Endothelial cell of umbilical vein (primary cell): ENCODE measurements at regions not wholly inside any gene's neighbourhood (a gene's known extent, or its start where the extent isn't known, plus 50 kb on each side); places are given as distances from the start of the nearest gene placed in this dataset.

ENCODE experiments used
- BruUV-seq: library from RNA; stranded (reverse); fragments of 400-500 nt; replicated peaks from 2 replicates; lab custom pipeline; 2021; lab: Mats Ljungman, UMichigan
- CTCF ChIA-PET: fragments of 300-600, 350-600 bp; sonication (Branson Sonifier 250); formaldehyde crosslinking; loops from one replicate; lab custom pipeline; 2021; ENCODE audit warnings: antibody characterized with exemption, inconsistent platforms; lab: Charles Lee
- POLR2A ChIA-PET: fragments of 300-600, 350-600 bp; sonication (Branson Sonifier 250); formaldehyde crosslinking; loops from one replicate; lab custom pipeline; 2021; ENCODE audit warnings: antibody characterized with exemption, inconsistent platforms; lab: Charles Lee
- DNase-seq: peaks from one replicate; pipeline ENCODE4 v3.0.0-alpha.2; 2011; ENCODE audit warnings: low read depth, low spot score
- FAIRE-seq: peaks from 2 replicates; lab custom pipeline; 2011; peaks lifted over from hg19 to GRCh38; lab: Jason Lieb, UNC
- H2AFZ ChIP-seq: 2 replicates; pipeline ENCODE4 v1.6.0; 2012; ENCODE audit warnings: low read depth, low read length, control low read depth, inconsistent platforms
- H3K27ac ChIP-seq: 2 replicates; pipeline ENCODE4 v1.5.1; 2011; ENCODE audit warnings: low read depth, mild to moderate bottlenecking, control low read depth, low read length, moderate library complexity; ENCODE audit not compliant: insufficient read depth
- H3K27me3 ChIP-seq, 2 experiments: 2 replicates each; pipeline versions ENCODE4 v1.6.0 to v1.6.1; 2011; ENCODE audit warnings: low read length in 2 of 2, mixed read lengths in 1 of 2; ENCODE audit not compliant: control insufficient read depth in 2 of 2, insufficient read depth in 2 of 2
- H3K36me3 ChIP-seq, 2 experiments: 2 replicates in 1 of 2; 3 replicates in 1 of 2; pipeline ENCODE4 v1.5.1; 2011; ENCODE audit warnings: low read length in 2 of 2, mild to moderate bottlenecking in 1 of 2, moderate library complexity in 1 of 2; ENCODE audit not compliant: control insufficient read depth in 2 of 2, insufficient read depth in 2 of 2; ENCODE audit errors: extremely low read depth in 1 of 2
- H3K4me1 ChIP-seq: 3 replicates; pipeline ENCODE4 v1.5.1; 2011; ENCODE audit warnings: mild to moderate bottlenecking, low read length; ENCODE audit not compliant: control insufficient read depth, insufficient read depth; ENCODE audit errors: extremely low read depth
- H3K4me2 ChIP-seq: 2 replicates; pipeline ENCODE4 v1.6.1; 2011; ENCODE audit warnings: low read length, control low read depth, mixed read lengths; ENCODE audit not compliant: insufficient read depth
- H3K4me3 ChIP-seq, 3 experiments: fragments of 200-600 bp in 1 of 3; sonication (generic), shearing (Covaris generic) in 1 of 3; replicated peaks in 1 of 3; 2 replicates each; pipeline ENCODE4 v1.5.1; 2011 to 2016; ENCODE audit warnings: control low read depth in 3 of 3, low read length in 3 of 3, mild to moderate bottlenecking in 2 of 3, inconsistent platforms in 1 of 3, low read depth in 1 of 3, moderate library complexity in 1 of 3; ENCODE audit not compliant: insufficient read depth in 1 of 3
- H3K79me2 ChIP-seq: 2 replicates; pipeline ENCODE4 v1.6.0; 2012; ENCODE audit warnings: low read length, inconsistent platforms; ENCODE audit not compliant: control insufficient read depth, insufficient read depth
- H3K9ac ChIP-seq: replicated peaks from 2 replicates; pipeline ENCODE3; 2011; ENCODE audit warnings: low read length, control low read depth; ENCODE audit not compliant: insufficient read depth; ENCODE audit errors: extremely low read depth
- H3K9me1 ChIP-seq: replicated peaks from 3 replicates; pipeline ENCODE4 v1.6.0; 2011; ENCODE audit warnings: mild to moderate bottlenecking, low read length; ENCODE audit not compliant: control insufficient read depth, insufficient read depth; ENCODE audit errors: extremely low read depth
- H3K9me3 ChIP-seq: replicated peaks from 2 replicates; pipeline ENCODE4 v1.5.1; 2012; ENCODE audit warnings: low read length, inconsistent platforms; ENCODE audit not compliant: control insufficient read depth, insufficient read depth
- H4K20me1 ChIP-seq: replicated peaks from 2 replicates; pipeline ENCODE3; 2011; ENCODE audit warnings: mild to moderate bottlenecking, low read length; ENCODE audit not compliant: control insufficient read depth, insufficient read depth; ENCODE audit errors: extremely low read depth
- CTCF ChIP-seq, 2 donors: IDR thresholded peaks; 1 replicate in 1 of 2; 2 replicates in 1 of 2; pipeline ENCODE4 v1.5.1; 2011; ENCODE audit warnings: low read length in 2 of 2, mild to moderate bottlenecking in 2 of 2, moderate library complexity in 2 of 2, control low read depth in 1 of 2, inconsistent platforms in 1 of 2, low read depth in 1 of 2; ENCODE audit not compliant: insufficient read depth in 1 of 2; ENCODE audit errors: extremely low read depth in 1 of 2
- EZH2 ChIP-seq: IDR thresholded peaks from 2 replicates; pipeline ENCODE4 v1.6.1; 2012; ENCODE audit warnings: borderline replicate concordance, low read depth, mild to moderate bottlenecking, moderate library complexity, low read length, inconsistent platforms; ENCODE audit not compliant: severe bottlenecking
- FOS ChIP-seq: IDR thresholded peaks from 2 replicates; pipeline ENCODE4 v1.6.1; 2011; ENCODE audit warnings: mild to moderate bottlenecking, low read length, moderate library complexity, borderline replicate concordance; ENCODE audit not compliant: insufficient read depth
- GATA2 ChIP-seq: IDR thresholded peaks from 2 replicates; pipeline ENCODE4 v1.7.0; 2011; ENCODE audit warnings: low read depth, mild to moderate bottlenecking, moderate library complexity, mixed read lengths, low read length; ENCODE audit not compliant: insufficient read length, insufficient read depth
- JUN ChIP-seq: IDR thresholded peaks from 2 replicates; pipeline ENCODE4 v1.6.1; 2011; ENCODE audit warnings: borderline replicate concordance, low read depth; ENCODE audit not compliant: insufficient read length, insufficient read depth
- MAX ChIP-seq: IDR thresholded peaks from 2 replicates; pipeline ENCODE4 v1.6.1; 2011; ENCODE audit not compliant: insufficient read depth, insufficient read length
- MYC ChIP-seq: IDR thresholded peaks from one replicate; pipeline ENCODE4 v1.6.1; 2011; ENCODE audit warnings: mild to moderate bottlenecking, low read depth, low read length
- POLR2A ChIP-seq: IDR thresholded peaks from 2 replicates; pipeline ENCODE4 v1.6.1; 2012; ENCODE audit warnings: low read depth, mild to moderate bottlenecking, control low read depth, low read length
- POLR2AphosphoS5 ChIP-seq: IDR thresholded peaks from 2 replicates; pipeline ENCODE4 v1.6.1; 2012; ENCODE audit warnings: low read depth, mild to moderate bottlenecking, control low read depth, low read length, moderate library complexity; ENCODE audit not compliant: insufficient read depth
- dilution Hi-C: fragments of 300-500 bp; cut with MboI; formaldehyde crosslinking; loops from one replicate; pipeline ENCODE4 v1.15.0; 2019; ENCODE audit warnings: low sequenced_read_pairs; ENCODE audit not compliant: extremely low pct_ligation_motif_present
- intact Hi-C: fragments of 100-400 bp; cut with micrococcal nuclease; formaldehyde crosslinking; loops from one replicate; pipeline ENCODE4 v1.10.0; 2022

- intact Hi-C loops (no loop called here), dilution Hi-C loops (no loop called here)
- H3K4me3 ChIP-seq = no peak overlapping the region
- no peak for FAIRE-seq
- TF ChIP-seq CTCF (IDR thresholded peaks at IDR 0.05; ENCODE audit: extremely low read depth in 1 of 2, insufficient read depth in 1 of 2, low read depth in 1 of 2, low read length in 2 of 2) = no peak
- TF ChIP-seq POLR2AphosphoS5 = no peak
- TF ChIP-seq MYC = no peak
- TF ChIP-seq GATA2 = no peak
- TF ChIP-seq JUN = no peak
- no peak for TF ChIP-seq FOS
- TF ChIP-seq MAX = no peak
- no peak for TF ChIP-seq POLR2A
- TF ChIP-seq EZH2 = no peak
- no peaks in the 10 kb centered on the region for H3K79me2 ChIP-seq
- H3K9me3 ChIP-seq = no peaks in the 10 kb centered on the region
- DNase-seq = no peak
- no peaks in the 10 kb centered on the region for H3K9me1 ChIP-seq
- H3K27me3 ChIP-seq = no peaks in the 10 kb centered on the region
- H4K20me1 ChIP-seq = no peaks in the 10 kb centered on the region
- no peaks in the 10 kb centered on the region for H3K36me3 ChIP-seq
- H3K9ac ChIP-seq = no peak overlapping the region
- no peak overlapping the region for H3K27ac ChIP-seq
- no peaks in the 10 kb centered on the region for H3K4me1 ChIP-seq
- CTCF ChIA-PET = interaction anchor here (0.8 kb wide), 1 partner anchor 528 kb away, joined by 3 read pairs; no protein-coding TSS in a partner anchor
- no TSS peak for BruUV-seq
- POLR2A ChIA-PET = no interaction called here
- H2AFZ ChIP-seq = no peak overlapping the region
- no peak overlapping the region for H3K4me2 ChIP-seq
Observed at GRCh38 chr4:69025999-69026387, 70.3 kb upstream of the UGT2B7 start.
